GM12891 (cell line): ENCODE measurements at regions not wholly inside any gene's neighbourhood (a gene's known extent, or its start where the extent isn't known, plus 50 kb on each side); places are given as distances from the start of the nearest gene placed in this dataset.

Experiments
- PAX5 ChIP-seq: IDR thresholded peaks from 2 replicates; pipeline ENCODE4 v1.6.1; 2011; ENCODE audit warnings: low read length, moderate library complexity, mild to moderate bottlenecking; ENCODE audit not compliant: insufficient read depth, severe bottlenecking
- POLR2A ChIP-seq: IDR thresholded peaks from 2 replicates; pipeline ENCODE4 v1.6.1; 2011; ENCODE audit warnings: low read depth, low read length, control low read depth
- POLR2AphosphoS5 ChIP-seq: IDR thresholded peaks from 2 replicates; pipeline ENCODE4 v1.6.1; 2011; ENCODE audit warnings: low read depth, low read length, control low read depth
- SPI1 ChIP-seq: IDR thresholded peaks from 2 replicates; pipeline ENCODE4 v1.6.1; 2011; ENCODE audit warnings: low read depth, low read length, control low read depth

GRCh38 chr13:88450515-88450914, 779.3 kb downstream of the SLITRK5 start:
- TF ChIP-seq POLR2A (no peak), SPI1 (no peak), POLR2AphosphoS5 (no peak), PAX5 (no peak)
